NCI-H187 treated with DMSO at 0.1 percent for 48 hours (cell line): ENCODE measurements at regions not wholly inside any gene's neighbourhood (a gene's known extent, or its start where the extent isn't known, plus 50 kb on each side); places are given as distances from the start of the nearest gene placed in this dataset.

Experiments
- DNase-seq: peaks from one replicate; lab custom pipeline; 2025; lab: John Stamatoyannopoulos, UW

- DNase-seq: no peak
These were observed 434.4 kb downstream of the HAO1 start for GRCh38 chr20:7505835-7506221.

DNA sequence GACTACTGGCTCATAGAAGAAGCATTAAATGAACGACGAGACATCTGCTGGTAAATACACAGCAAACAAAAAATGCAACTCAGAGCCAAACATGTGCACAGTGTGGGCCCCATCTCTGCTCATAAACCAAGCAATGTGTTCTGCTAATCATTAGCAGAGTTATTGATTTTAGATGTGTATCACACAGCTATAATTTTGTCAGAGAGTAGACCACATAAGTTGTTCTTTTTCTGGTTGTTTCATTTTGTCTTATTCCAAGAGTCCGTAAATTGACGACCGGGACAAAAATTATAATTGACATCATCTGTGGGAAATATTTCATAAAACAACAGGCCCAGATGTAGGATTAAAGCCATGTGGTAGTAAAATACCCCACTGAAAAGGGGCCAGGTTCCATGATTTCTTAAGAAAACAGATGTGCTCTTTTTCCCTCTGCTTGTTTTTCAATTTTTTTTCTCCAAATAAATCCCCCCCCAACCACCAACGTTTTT, 423.6 kb downstream of the HAO1 start:
- DNase-seq: no peak

- no peak for DNase-seq
These were observed 419.9 kb downstream of the HAO1 start for GRCh38 chr20:7520361-7520760.

GRCh38 chr20:7523288-7523687, 417.0 kb downstream of the HAO1 start:
- DNase-seq: no peak

GRCh38 chr20:7540018-7540417, 400.2 kb downstream of the HAO1 start:
- DNase-seq: no peak

- DNase-seq: no peak
These were observed 399.3 kb downstream of the HAO1 start for GRCh38 chr20:7540923-7541322.

DNA sequence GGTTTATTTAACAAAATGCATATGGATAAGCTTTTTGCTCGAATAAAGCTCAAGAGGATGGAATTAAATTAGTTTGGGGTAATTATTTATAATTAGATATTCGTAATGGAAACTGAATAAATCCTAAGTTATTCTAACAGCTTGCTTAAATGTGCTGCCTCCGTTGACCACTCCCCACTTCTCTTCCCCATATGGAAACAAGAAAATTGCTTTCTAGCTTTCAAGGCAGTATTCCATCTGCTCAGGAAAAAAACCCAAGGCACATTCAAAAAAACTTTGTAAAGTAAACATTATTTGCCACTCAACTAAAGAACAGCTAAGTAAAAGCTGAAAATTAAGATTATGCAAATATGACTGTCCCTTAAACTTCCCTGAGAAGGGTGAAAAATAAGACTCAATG, 369.2 kb downstream of the HAO1 start:
- no peak for DNase-seq

DNA sequence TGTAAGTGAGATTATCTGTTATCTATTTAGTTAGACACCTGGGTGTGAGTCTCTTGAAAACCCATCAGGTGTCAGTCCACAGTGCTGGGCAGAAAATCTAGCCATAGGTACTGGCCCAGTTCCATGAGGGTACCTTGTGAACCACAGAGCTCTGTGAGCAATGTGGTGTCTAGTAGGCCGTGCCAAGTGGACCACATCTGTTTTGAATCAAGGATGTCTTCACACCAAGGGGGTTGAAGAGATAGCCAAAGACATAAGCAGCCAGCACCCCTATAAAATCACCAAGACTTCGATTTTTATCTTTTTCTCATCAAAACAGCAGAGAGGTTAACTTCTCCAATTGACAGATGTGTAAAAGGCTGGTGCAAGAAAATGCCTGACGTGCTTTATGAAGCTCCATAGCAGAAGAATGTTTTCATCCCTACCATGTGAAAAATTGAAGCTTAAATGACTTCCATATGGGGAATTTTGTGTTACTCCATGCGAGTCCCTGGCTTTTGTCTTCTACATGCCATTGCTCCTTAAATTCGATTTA, 368.7 kb downstream of the HAO1 start:
- no peak for DNase-seq

GRCh38 chr20:7579888-7580287, 360.4 kb downstream of the HAO1 start:
- no peak for DNase-seq

GRCh38 chr20:7585126-7585679, 355.1 kb downstream of the HAO1 start:
- peak; percentile 48 for DNase-seq

GRCh38 chr20:7586481-7586880, 353.8 kb downstream of the HAO1 start:
- DNase-seq: no peak

- no peak for DNase-seq
These were observed 351.1 kb downstream of the HAO1 start for GRCh38 chr20:7589164-7589563.

DNA sequence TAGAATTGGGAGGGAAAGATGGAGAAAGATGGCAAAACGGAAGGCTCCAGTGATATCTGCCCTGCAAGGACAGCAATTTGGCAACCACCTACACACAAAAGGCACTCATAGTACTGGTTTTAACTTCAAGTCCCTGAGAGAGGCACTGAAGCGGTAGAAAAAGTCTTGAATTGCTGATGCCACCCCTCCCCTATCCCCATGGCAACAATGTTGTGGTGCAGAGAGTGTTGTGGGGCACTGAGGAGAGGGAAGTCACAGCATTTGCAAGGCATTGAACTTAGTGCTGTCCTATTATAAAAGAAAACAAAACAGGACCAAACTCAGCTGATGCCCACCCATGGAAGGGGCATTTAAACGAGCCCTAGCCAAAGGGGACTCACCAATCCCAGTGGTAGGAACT, 343.7 kb downstream of the HAO1 start:
- no peak for DNase-seq

DNA sequence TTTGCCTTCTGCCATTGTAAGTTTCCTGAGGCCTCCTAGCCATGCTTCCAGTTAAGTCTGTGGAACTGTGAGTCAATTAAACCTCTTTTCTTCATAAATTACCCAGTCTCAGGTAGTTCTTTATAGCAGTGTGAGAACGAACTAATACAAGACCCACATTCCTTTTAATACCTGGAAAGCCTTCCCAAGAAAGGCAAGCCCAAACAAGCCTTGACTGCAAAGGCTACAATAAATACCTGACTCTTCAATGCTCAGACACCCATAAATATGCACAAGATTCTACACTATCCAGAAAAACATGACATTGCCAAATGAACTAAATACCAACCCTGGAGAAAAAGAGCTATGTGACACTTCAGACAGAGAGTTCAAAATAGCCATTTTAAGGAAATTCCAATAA, 338.8 kb downstream of the HAO1 start:
- no peak for DNase-seq

- DNase-seq: no peak
These were observed 333.3 kb downstream of the HAO1 start for GRCh38 chr20:7606941-7607340.

- DNase-seq: no peak
These were observed 332.0 kb downstream of the HAO1 start for GRCh38 chr20:7608250-7608649.

- no peak for DNase-seq
These were observed 331.0 kb downstream of the HAO1 start for GRCh38 chr20:7609251-7609650.

- DNase-seq: no peak
These were observed 329.6 kb downstream of the HAO1 start for GRCh38 chr20:7610681-7611080.

- no peak for DNase-seq
These were observed 322.5 kb downstream of the HAO1 start for GRCh38 chr20:7617797-7618196.

DNA sequence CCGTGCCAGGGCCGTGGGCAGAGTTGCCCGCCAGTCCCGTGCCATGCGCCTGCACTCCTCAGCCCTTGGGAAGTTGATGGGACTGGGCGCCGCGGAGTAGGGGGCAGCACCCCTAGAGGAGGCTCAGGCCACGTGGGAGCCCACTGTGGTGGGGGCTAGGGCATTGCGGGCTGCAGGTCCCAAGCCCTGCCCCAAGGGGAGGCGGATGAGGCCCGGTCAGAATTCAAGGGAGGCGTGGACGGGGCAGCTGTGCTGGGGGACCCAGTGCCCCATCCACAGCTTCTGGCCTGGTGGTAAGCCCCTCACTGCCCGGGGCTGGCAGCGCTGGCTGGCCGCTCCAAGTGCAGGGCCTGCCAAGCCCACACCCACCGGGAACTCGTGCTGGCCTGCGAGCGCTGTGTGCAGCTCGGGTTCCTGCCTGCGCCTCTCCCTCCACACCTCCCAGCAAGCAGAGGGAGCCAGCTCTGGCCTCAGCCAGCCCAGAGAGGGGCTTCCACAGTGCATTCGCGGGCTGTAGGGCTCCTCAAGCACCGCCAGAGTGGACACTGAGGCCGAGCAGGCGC, 317.8 kb downstream of the HAO1 start:
- no peak for DNase-seq

- no peak for DNase-seq
These were observed 315.4 kb downstream of the HAO1 start for GRCh38 chr20:7624886-7625285.

GRCh38 chr20:7627734-7628663, 312.3 kb downstream of the HAO1 start:
- no peak for DNase-seq

DNA sequence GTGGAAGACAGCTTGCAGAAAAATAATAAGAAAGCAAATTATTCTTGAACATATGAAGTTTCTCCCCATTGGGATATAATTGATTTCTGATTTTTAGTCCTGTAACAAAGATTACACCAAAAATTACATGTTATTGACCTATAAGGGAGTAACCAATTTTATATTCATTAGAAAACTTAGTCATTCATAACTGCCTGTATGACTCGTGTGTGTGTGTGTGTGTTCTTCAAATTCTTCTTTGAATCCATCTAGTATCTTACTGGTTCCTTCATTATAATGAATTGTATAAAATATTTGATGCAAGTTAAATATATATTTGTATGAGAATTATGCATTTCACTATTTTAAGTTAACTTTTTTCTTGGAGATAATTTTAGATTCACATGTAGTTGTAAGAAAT, 310.4 kb downstream of the HAO1 start:
- no peak for DNase-seq
